ENCODE measurements at regions not wholly inside any gene's neighbourhood (a gene's known extent, or its start where the extent isn't known, plus 50 kb on each side); places are given as distances from the start of the nearest gene placed in this dataset.
"Not testable (repeated sequence)": the region's sequence is repeated elsewhere in the genome, so short reads cannot be mapped to it uniquely, and the experiment has no call there.

- H3K9me3 ChIP-seq (ENCODE audit: control insufficient read depth in 5 of 5, low read length in 5 of 5); H3K27me3 ChIP-seq (ENCODE audit: control insufficient read depth in 5 of 5, insufficient read depth in 4 of 5, low read length in 5 of 5); H3K4me1 ChIP-seq (ENCODE audit: control insufficient read depth in 5 of 5, insufficient read depth in 5 of 5, low read length in 5 of 5); H3K27ac ChIP-seq (ENCODE audit: low read depth, low read length); H3K4me3 ChIP-seq (ENCODE audit: low read depth in 1 of 5, low read length in 5 of 5); H3K9ac ChIP-seq (ENCODE audit: low read length in 5 of 5); H3K36me3 ChIP-seq (ENCODE audit: control insufficient read depth in 5 of 5, insufficient read depth in 5 of 5, low read length in 5 of 5): not testable (repeated sequence)
Measured at GRCh38 chr2:138085441-138085840, 121.2 kb downstream of the HNMT start.

DNA sequence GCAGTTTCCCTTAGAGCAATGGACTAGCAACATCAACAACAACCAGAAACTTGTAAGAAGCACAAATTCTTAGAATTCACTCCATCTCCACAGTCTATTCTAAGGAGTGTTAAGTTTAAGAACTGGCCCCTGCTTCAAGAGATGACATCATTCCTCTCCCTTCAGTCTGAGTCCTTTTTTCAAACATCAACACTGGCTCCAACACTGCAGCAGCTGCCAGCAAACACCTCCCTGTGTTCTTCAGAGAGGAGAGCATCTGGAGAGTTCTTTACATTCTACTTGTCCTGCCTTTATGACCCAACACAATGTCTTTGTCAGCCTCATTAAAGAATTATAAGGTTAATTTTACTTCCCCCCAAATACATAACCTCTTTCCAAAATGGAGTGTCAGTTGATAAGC lies 122.3 kb downstream of the HNMT start:
- Histone ChIP-seq H3K27ac (ENCODE audit: low read depth, low read length) (no peak overlapping the region), H3K4me3 (ENCODE audit: low read depth in 1 of 5, low read length in 5 of 5) (no peak overlapping the region), H3K9me3 (ENCODE audit: control insufficient read depth in 5 of 5, low read length in 5 of 5) (no peaks in the 10 kb centered on the region), H3K4me1 (ENCODE audit: control insufficient read depth in 5 of 5, insufficient read depth in 5 of 5, low read length in 5 of 5) (peaks cover 0 to 10% (median 8%) of the 10 kb centered on the region in 5 donors), H3K27me3 (ENCODE audit: control insufficient read depth in 5 of 5, insufficient read depth in 4 of 5, low read length in 5 of 5) (no peaks in the 10 kb centered on the region), H3K36me3 (ENCODE audit: control insufficient read depth in 5 of 5, insufficient read depth in 5 of 5, low read length in 5 of 5) (no peaks in the 10 kb centered on the region), H3K9ac (ENCODE audit: low read length in 5 of 5) (no peak overlapping the region)

GRCh38 chr2:138087751-138088593 lies 123.7 kb downstream of the HNMT start:
- no peaks in the 10 kb centered on the region for H3K27me3 ChIP-seq (ENCODE audit: control insufficient read depth in 5 of 5, insufficient read depth in 4 of 5, low read length in 5 of 5)
- H3K36me3 ChIP-seq (ENCODE audit: control insufficient read depth in 5 of 5, insufficient read depth in 5 of 5, low read length in 5 of 5): no peaks in the 10 kb centered on the region
- H3K4me3 ChIP-seq (ENCODE audit: low read depth in 1 of 5, low read length in 5 of 5): peak overlapping the region in 2 of 5 donors; percentile 26 to 40
- H3K9ac ChIP-seq (ENCODE audit: low read length in 5 of 5): no peak overlapping the region
- H3K27ac ChIP-seq (ENCODE audit: low read depth, low read length): no peak overlapping the region
- peaks cover 0 to 10% (median 8%) of the 10 kb centered on the region in 5 donors for H3K4me1 ChIP-seq (ENCODE audit: control insufficient read depth in 5 of 5, insufficient read depth in 5 of 5, low read length in 5 of 5)
- H3K9me3 ChIP-seq (ENCODE audit: control insufficient read depth in 5 of 5, low read length in 5 of 5): no peaks in the 10 kb centered on the region

GRCh38 chr2:138090330-138090729 lies 126.1 kb downstream of the HNMT start:
- peaks cover 0 to 10% (median 8%) of the 10 kb centered on the region in 5 donors for H3K4me1 ChIP-seq (ENCODE audit: control insufficient read depth in 5 of 5, insufficient read depth in 5 of 5, low read length in 5 of 5)
- no peaks in the 10 kb centered on the region for H3K27me3 ChIP-seq (ENCODE audit: control insufficient read depth in 5 of 5, insufficient read depth in 4 of 5, low read length in 5 of 5)
- H3K36me3 ChIP-seq (ENCODE audit: control insufficient read depth in 5 of 5, insufficient read depth in 5 of 5, low read length in 5 of 5): no peaks in the 10 kb centered on the region
- no peak overlapping the region for H3K9ac ChIP-seq (ENCODE audit: low read length in 5 of 5)
- no peak overlapping the region for H3K4me3 ChIP-seq (ENCODE audit: low read depth in 1 of 5, low read length in 5 of 5)
- H3K27ac ChIP-seq (ENCODE audit: low read depth, low read length): no peak overlapping the region
- H3K9me3 ChIP-seq (ENCODE audit: control insufficient read depth in 5 of 5, low read length in 5 of 5): no peaks in the 10 kb centered on the region

DNA sequence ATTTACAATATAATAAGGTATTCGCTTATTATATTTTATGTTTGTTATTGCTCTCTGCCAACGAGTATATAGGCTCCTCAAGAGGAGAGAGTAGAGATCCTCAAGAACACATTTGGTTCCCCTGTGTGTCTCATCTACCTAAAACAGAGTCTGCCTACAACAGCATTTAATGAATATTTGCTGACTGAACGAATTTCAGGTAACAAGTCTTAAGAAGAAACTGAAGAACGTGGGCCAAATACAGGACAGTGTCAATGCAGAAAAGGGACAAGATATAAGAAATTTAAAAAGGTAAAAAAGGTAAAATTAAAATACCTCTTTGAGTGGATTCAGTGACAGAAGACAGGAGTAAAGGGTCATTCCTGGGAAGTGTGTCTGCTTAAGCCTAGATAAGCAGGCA lies 129.2 kb downstream of the HNMT start:
- Histone ChIP-seq H3K4me3 (ENCODE audit: low read depth in 1 of 5, low read length in 5 of 5) (no peak overlapping the region), H3K9me3 (ENCODE audit: control insufficient read depth in 5 of 5, low read length in 5 of 5) (no peaks in the 10 kb centered on the region), H3K27me3 (ENCODE audit: control insufficient read depth in 5 of 5, insufficient read depth in 4 of 5, low read length in 5 of 5) (no peaks in the 10 kb centered on the region)

DNA sequence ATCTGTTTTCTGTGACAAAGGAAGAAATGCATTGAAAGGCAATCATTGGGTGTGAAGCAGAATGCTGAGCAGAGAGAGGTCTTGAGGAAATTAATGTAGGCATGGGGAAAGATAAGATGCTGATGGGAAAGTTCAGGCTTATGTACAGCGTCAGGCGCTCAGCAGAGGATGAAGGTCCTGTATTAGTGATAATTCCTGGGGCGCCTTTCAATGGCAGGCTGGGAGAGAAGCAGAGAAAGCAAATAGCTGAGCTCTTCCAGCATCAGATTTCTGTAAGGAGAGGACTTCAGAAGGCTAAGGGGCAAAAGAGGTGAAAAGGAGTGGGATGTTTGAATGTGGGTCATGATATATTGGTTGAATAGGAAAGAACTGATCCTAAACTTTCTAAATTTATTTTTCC lies 129.8 kb downstream of the HNMT start:
- Histone ChIP-seq H3K4me3 (ENCODE audit: low read depth in 1 of 5, low read length in 5 of 5) (no peak overlapping the region), H3K9ac (ENCODE audit: low read length in 5 of 5) (no peak overlapping the region), H3K27ac (ENCODE audit: low read depth, low read length) (no peak overlapping the region), H3K27me3 (ENCODE audit: control insufficient read depth in 5 of 5, insufficient read depth in 4 of 5, low read length in 5 of 5) (no peaks in the 10 kb centered on the region), H3K4me1 (ENCODE audit: control insufficient read depth in 5 of 5, insufficient read depth in 5 of 5, low read length in 5 of 5) (no peaks in the 10 kb centered on the region), H3K36me3 (ENCODE audit: control insufficient read depth in 5 of 5, insufficient read depth in 5 of 5, low read length in 5 of 5) (no peaks in the 10 kb centered on the region), H3K9me3 (ENCODE audit: control insufficient read depth in 5 of 5, low read length in 5 of 5) (no peaks in the 10 kb centered on the region)

More for the DNA sequence above, 129.2 kb downstream of the HNMT start:
- no peak overlapping the region for H3K27ac ChIP-seq (ENCODE audit: low read depth, low read length)
- H3K9ac ChIP-seq (ENCODE audit: low read length in 5 of 5): no peak overlapping the region
- no peaks in the 10 kb centered on the region for H3K36me3 ChIP-seq (ENCODE audit: control insufficient read depth in 5 of 5, insufficient read depth in 5 of 5, low read length in 5 of 5)
- no peaks in the 10 kb centered on the region for H3K4me1 ChIP-seq (ENCODE audit: control insufficient read depth in 5 of 5, insufficient read depth in 5 of 5, low read length in 5 of 5)

GRCh38 chr2:138095336-138095735 lies 131.1 kb downstream of the HNMT start:
- Histone ChIP-seq H3K9me3 (ENCODE audit: control insufficient read depth in 5 of 5, low read length in 5 of 5) (peaks cover 0 to 5% (median 0%) of the 10 kb centered on the region in 5 donors), H3K27me3 (ENCODE audit: control insufficient read depth in 5 of 5, insufficient read depth in 4 of 5, low read length in 5 of 5) (no peaks in the 10 kb centered on the region), H3K4me1 (ENCODE audit: control insufficient read depth in 5 of 5, insufficient read depth in 5 of 5, low read length in 5 of 5) (no peaks in the 10 kb centered on the region), H3K4me3 (ENCODE audit: low read depth in 1 of 5, low read length in 5 of 5) (no peak overlapping the region), H3K36me3 (ENCODE audit: control insufficient read depth in 5 of 5, insufficient read depth in 5 of 5, low read length in 5 of 5) (no peaks in the 10 kb centered on the region), H3K27ac (ENCODE audit: low read depth, low read length) (no peak overlapping the region), H3K9ac (ENCODE audit: low read length in 5 of 5) (no peak overlapping the region)

DNA sequence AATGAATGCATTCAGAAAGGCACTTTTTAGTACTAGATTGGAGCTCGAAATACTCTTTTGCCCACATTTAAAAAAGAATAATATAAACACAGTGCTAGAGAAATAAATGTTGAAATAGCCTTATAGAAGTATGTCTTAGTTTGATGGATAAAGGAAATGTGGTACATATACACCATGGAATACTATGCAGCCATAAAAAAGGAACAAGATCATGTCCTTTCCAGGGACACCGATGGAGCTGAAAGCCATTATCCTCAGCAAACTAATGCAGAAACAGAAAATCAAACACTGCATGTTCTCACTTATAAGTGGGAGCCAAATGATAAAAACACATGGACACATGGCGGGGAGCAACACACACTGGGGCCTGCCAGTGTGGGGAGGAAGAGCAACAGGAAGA lies 135.0 kb downstream of the HNMT start:
- not testable (repeated sequence) for H3K9ac ChIP-seq (ENCODE audit: low read length in 5 of 5); H3K36me3 ChIP-seq (ENCODE audit: control insufficient read depth in 5 of 5, insufficient read depth in 5 of 5, low read length in 5 of 5); H3K4me3 ChIP-seq (ENCODE audit: low read depth in 1 of 5, low read length in 5 of 5); H3K9me3 ChIP-seq (ENCODE audit: control insufficient read depth in 5 of 5, low read length in 5 of 5); H3K27me3 ChIP-seq (ENCODE audit: control insufficient read depth in 5 of 5, insufficient read depth in 4 of 5, low read length in 5 of 5); H3K27ac ChIP-seq (ENCODE audit: low read depth, low read length)
- H3K4me1 ChIP-seq (ENCODE audit: control insufficient read depth in 5 of 5, insufficient read depth in 5 of 5, low read length in 5 of 5): peaks cover 0 to 11% (median 0%) of the 10 kb centered on the region in 5 donors

- Histone ChIP-seq H3K27ac (ENCODE audit: low read depth, low read length) (no peak overlapping the region), H3K36me3 (ENCODE audit: control insufficient read depth in 5 of 5, insufficient read depth in 5 of 5, low read length in 5 of 5) (no peaks in the 10 kb centered on the region), H3K27me3 (ENCODE audit: control insufficient read depth in 5 of 5, insufficient read depth in 4 of 5, low read length in 5 of 5) (no peaks in the 10 kb centered on the region), H3K4me1 (ENCODE audit: control insufficient read depth in 5 of 5, insufficient read depth in 5 of 5, low read length in 5 of 5) (peaks cover 0 to 11% (median 0%) of the 10 kb centered on the region in 5 donors), H3K4me3 (ENCODE audit: low read depth in 1 of 5, low read length in 5 of 5) (no peak overlapping the region), H3K9me3 (ENCODE audit: control insufficient read depth in 5 of 5, low read length in 5 of 5) (peaks cover 0 to 5% (median 0%) of the 10 kb centered on the region in 5 donors), H3K9ac (ENCODE audit: low read length in 5 of 5) (no peak overlapping the region)
Measured at GRCh38 chr2:138101718-138102117, 137.4 kb downstream of the HNMT start.

- no peak overlapping the region for H3K4me3 ChIP-seq (ENCODE audit: low read depth in 1 of 5, low read length in 5 of 5)
- peaks cover 0 to 11% (median 0%) of the 10 kb centered on the region in 5 donors for H3K4me1 ChIP-seq (ENCODE audit: control insufficient read depth in 5 of 5, insufficient read depth in 5 of 5, low read length in 5 of 5)
- no peak overlapping the region for H3K27ac ChIP-seq (ENCODE audit: low read depth, low read length)
- H3K9me3 ChIP-seq (ENCODE audit: control insufficient read depth in 5 of 5, low read length in 5 of 5): peaks cover 0 to 5% (median 0%) of the 10 kb centered on the region in 5 donors
- H3K9ac ChIP-seq (ENCODE audit: low read length in 5 of 5): no peak overlapping the region
- H3K36me3 ChIP-seq (ENCODE audit: control insufficient read depth in 5 of 5, insufficient read depth in 5 of 5, low read length in 5 of 5): no peaks in the 10 kb centered on the region
- no peaks in the 10 kb centered on the region for H3K27me3 ChIP-seq (ENCODE audit: control insufficient read depth in 5 of 5, insufficient read depth in 4 of 5, low read length in 5 of 5)
Measured at GRCh38 chr2:138102664-138103063, 138.4 kb downstream of the HNMT start.

Data from subcutaneous abdominal adipose tissue (tissue), 5 donors.